Testis (tissue), 2 donors: ENCODE measurements at regions not wholly inside any gene's neighbourhood (a gene's known extent, or its start where the extent isn't known, plus 50 kb on each side); places are given as distances from the start of the nearest gene placed in this dataset.

Experiments used
- DNase-seq: peaks from one replicate; pipeline ENCODE4 v3.0.0-alpha.2; 2019
- H3K27ac ChIP-seq, 2 donors: fragments of 200-600 bp; sonication (generic); one replicate each; pipeline ENCODE4 v1.5.1; 2019
- H3K27me3 ChIP-seq: fragments of 200-600 bp; sonication (generic); one replicate; pipeline ENCODE4 v1.5.1; 2019
- H3K36me3 ChIP-seq: fragments of 200-600 bp; sonication (generic); one replicate; pipeline ENCODE4 v1.5.1; 2017; ENCODE audit warnings: low read depth; ENCODE audit errors: missing control alignments
- H3K4me1 ChIP-seq: fragments of 200-600 bp; sonication (generic); one replicate; pipeline ENCODE4 v1.5.1; 2019
- H3K4me3 ChIP-seq, 2 donors: fragments of 200-600 bp; sonication (generic); one replicate each; pipeline ENCODE4 v1.5.1; 2017 to 2019
- H3K9me3 ChIP-seq: fragments of 200-600 bp; sonication (generic); one replicate; pipeline ENCODE4 v1.5.1; 2017
- POLR2A ChIP-seq: fragments of 450-650 bp; IDR thresholded peaks from one replicate; pipeline ENCODE4 v1.6.1; 2017; ENCODE audit warnings: antibody characterized with exemption, mild to moderate bottlenecking, moderate library complexity
- WGBS, 2 donors: methylation state at CpG; one replicate each; pipeline ENCODE4 v1.1.5; 2018; 5-methylcytosine and 5-hydroxymethylcytosine counted together
- intact Hi-C: fragments of 100-400 bp; cut with DNase I; formaldehyde crosslinking; loops from one replicate; pipeline ENCODE4 v1.15.1; 2023; ENCODE audit warnings: low total_unique reads
- TF ChIP-seq, protein P1 (sequence below), 3 experiments: fragments of 450-650 bp in 2 of 3; fragments of 200-600 bp in 1 of 3; sonication (generic) in 1 of 3; IDR thresholded peaks; one replicate each; pipeline ENCODE4 v1.5.1; 2016 to 2019; ENCODE audit warnings: antibody characterized with exemption in 3 of 3, mild to moderate bottlenecking in 2 of 3, moderate library complexity in 1 of 3

DNA sequence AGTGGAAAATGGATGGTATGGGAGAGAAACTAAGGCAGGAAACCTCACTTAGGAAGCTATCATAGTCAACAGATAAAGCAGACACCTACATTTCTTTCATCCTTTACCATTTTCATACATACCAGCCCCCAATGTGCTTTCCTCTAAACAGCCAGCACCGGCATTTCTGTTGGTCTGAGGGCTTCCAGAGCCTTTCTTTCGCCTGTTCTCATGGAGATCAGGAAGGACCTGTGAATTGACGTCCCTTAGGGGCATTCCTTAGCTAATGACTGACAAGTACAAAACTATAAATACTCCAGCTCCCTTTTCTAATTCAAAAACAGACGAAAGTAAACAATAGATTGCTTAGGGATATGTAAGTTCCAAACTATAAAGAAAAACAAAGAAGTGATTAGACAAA, 215.5 kb upstream of the CNKSR2 start:
- H3K27ac ChIP-seq = no peak overlapping the region
- WGBS, 2 donors = 61 to 69% methylated on average over 4 of the region's 4 CpGs
- no peak for DNase-seq
- no peaks in the 10 kb centered on the region for H3K27me3 ChIP-seq
- intact Hi-C loops = no loop called here
- TF ChIP-seq, protein P1, sequence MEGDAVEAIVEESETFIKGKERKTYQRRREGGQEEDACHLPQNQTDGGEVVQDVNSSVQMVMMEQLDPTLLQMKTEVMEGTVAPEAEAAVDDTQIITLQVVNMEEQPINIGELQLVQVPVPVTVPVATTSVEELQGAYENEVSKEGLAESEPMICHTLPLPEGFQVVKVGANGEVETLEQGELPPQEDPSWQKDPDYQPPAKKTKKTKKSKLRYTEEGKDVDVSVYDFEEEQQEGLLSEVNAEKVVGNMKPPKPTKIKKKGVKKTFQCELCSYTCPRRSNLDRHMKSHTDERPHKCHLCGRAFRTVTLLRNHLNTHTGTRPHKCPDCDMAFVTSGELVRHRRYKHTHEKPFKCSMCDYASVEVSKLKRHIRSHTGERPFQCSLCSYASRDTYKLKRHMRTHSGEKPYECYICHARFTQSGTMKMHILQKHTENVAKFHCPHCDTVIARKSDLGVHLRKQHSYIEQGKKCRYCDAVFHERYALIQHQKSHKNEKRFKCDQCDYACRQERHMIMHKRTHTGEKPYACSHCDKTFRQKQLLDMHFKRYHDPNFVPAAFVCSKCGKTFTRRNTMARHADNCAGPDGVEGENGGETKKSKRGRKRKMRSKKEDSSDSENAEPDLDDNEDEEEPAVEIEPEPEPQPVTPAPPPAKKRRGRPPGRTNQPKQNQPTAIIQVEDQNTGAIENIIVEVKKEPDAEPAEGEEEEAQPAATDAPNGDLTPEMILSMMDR (IDR thresholded peaks at IDR 0.05) = no peak
- TF ChIP-seq POLR2A = no peak
- no peaks in the 10 kb centered on the region for H3K4me1 ChIP-seq
- H3K36me3 ChIP-seq = no peaks in the 10 kb centered on the region
- no peak overlapping the region for H3K4me3 ChIP-seq
- no peaks in the 10 kb centered on the region for H3K9me3 ChIP-seq

- H3K27me3 ChIP-seq = no peaks in the 10 kb centered on the region
- TF ChIP-seq POLR2A = no peak
- TF ChIP-seq, protein P1 (IDR thresholded peaks at IDR 0.05) = no peak
- no peak overlapping the region for H3K27ac ChIP-seq
- intact Hi-C loops = no loop called here
- no peak overlapping the region for H3K4me3 ChIP-seq
- no peaks in the 10 kb centered on the region for H3K36me3 ChIP-seq
- 62 to 65% methylated on average over 4 of the region's 4 CpGs for WGBS, 2 donors
- H3K9me3 ChIP-seq = no peaks in the 10 kb centered on the region
- no peak for DNase-seq
- H3K4me1 ChIP-seq = no peaks in the 10 kb centered on the region
Measured at GRCh38 chrX:21166272-21166982, 207.8 kb upstream of the CNKSR2 start.

GRCh38 chrX:21167011-21167410, 207.2 kb upstream of the CNKSR2 start:
- DNase-seq = no peak
- Histone ChIP-seq H3K36me3 (no peaks in the 10 kb centered on the region), H3K27ac (no peak overlapping the region), H3K4me3 (no peak overlapping the region), H3K4me1 (no peaks in the 10 kb centered on the region), H3K27me3 (no peaks in the 10 kb centered on the region), H3K9me3 (no peaks in the 10 kb centered on the region)
- intact Hi-C loops = no loop called here
- WGBS, 2 donors = 85 to 86% methylated on average over 2 of the region's 2 CpGs
- TF ChIP-seq POLR2A = no peak
- TF ChIP-seq, protein P1 (IDR thresholded peaks at IDR 0.05) = no peak

- H3K4me3 ChIP-seq = no peak overlapping the region
- TF ChIP-seq POLR2A = no peak
- TF ChIP-seq, protein P1 (IDR thresholded peaks at IDR 0.05) = no peak
- no peak overlapping the region for H3K27ac ChIP-seq
- no peaks in the 10 kb centered on the region for H3K36me3 ChIP-seq
- WGBS, 2 donors = 81 to 95% methylated on average over 1 of the region's 1 CpG
- no peaks in the 10 kb centered on the region for H3K4me1 ChIP-seq
- H3K27me3 ChIP-seq = no peaks in the 10 kb centered on the region
- intact Hi-C loops = no loop called here
- H3K9me3 ChIP-seq = no peaks in the 10 kb centered on the region
- DNase-seq = no peak
Measured at GRCh38 chrX:21167494-21167893, 206.7 kb upstream of the CNKSR2 start.
